ENCODE measurements at regions not wholly inside any gene's neighbourhood (a gene's known extent, or its start where the extent isn't known, plus 50 kb on each side); places are given as distances from the start of the nearest gene placed in this dataset.
"Not testable (repeated sequence)": the region's sequence is repeated elsewhere in the genome, so short reads cannot be mapped to it uniquely, and the experiment has no call there.

GRCh38 chr9:105022545-105022944, 94.6 kb upstream of the ABCA1 start:
- not testable (repeated sequence) for DNase-seq (ENCODE audit: low read depth)

GRCh38 chr9:105023788-105024187, 95.8 kb upstream of the ABCA1 start:
- no peak for DNase-seq (ENCODE audit: low read depth)

GRCh38 chr9:105024529-105024928, 96.6 kb upstream of the ABCA1 start:
- DNase-seq (ENCODE audit: low read depth), result no peak

- peak; percentile 80 for DNase-seq (ENCODE audit: low read depth)
These were observed 98.5 kb upstream of the ABCA1 start for GRCh38 chr9:105026451-105026850.

- no peak for DNase-seq (ENCODE audit: low read depth)
These were observed 99.1 kb upstream of the ABCA1 start for GRCh38 chr9:105027084-105027483.

GRCh38 chr9:105030285-105030684, 102.3 kb upstream of the ABCA1 start:
- no peak for DNase-seq (ENCODE audit: low read depth)

- no peak for DNase-seq (ENCODE audit: low read depth)
These were observed 109.2 kb upstream of the ABCA1 start for GRCh38 chr9:105037139-105037538.

- DNase-seq (ENCODE audit: low read depth), result no peak
These were observed 110.1 kb upstream of the ABCA1 start for GRCh38 chr9:105038051-105038450.

GRCh38 chr9:105039175-105039799, 111.3 kb upstream of the ABCA1 start:
- no peak for DNase-seq (ENCODE audit: low read depth)

GRCh38 chr9:105043370-105043936, 115.5 kb upstream of the ABCA1 start:
- DNase-seq (ENCODE audit: low read depth), result no peak

- no peak for DNase-seq (ENCODE audit: low read depth)
These were observed 116.6 kb upstream of the ABCA1 start for GRCh38 chr9:105044518-105044917.

- peak; percentile 41 for DNase-seq (ENCODE audit: low read depth)
These were observed 119.2 kb upstream of the ABCA1 start for GRCh38 chr9:105046907-105047741.

- DNase-seq (ENCODE audit: low read depth), result peak; percentile 65
These were observed 119.7 kb upstream of the ABCA1 start for GRCh38 chr9:105047742-105048041.

- no peak for DNase-seq (ENCODE audit: low read depth)
These were observed 120.4 kb upstream of the ABCA1 start for GRCh38 chr9:105048331-105048730.

GRCh38 chr9:105050296-105050695, 122.3 kb upstream of the ABCA1 start:
- DNase-seq (ENCODE audit: low read depth), result peak; percentile 37

GRCh38 chr9:105051897-105052296, 123.9 kb upstream of the ABCA1 start:
- DNase-seq (ENCODE audit: low read depth), result no peak

GRCh38 chr9:105052346-105052745, 124.4 kb upstream of the ABCA1 start:
- DNase-seq (ENCODE audit: low read depth), result no peak

GRCh38 chr9:105053209-105053652, 125.3 kb upstream of the ABCA1 start:
- DNase-seq (ENCODE audit: low read depth), result peak; percentile 95

GRCh38 chr9:105054491-105054890, 126.5 kb upstream of the ABCA1 start:
- peak; percentile 85 for DNase-seq (ENCODE audit: low read depth)

- no peak for DNase-seq (ENCODE audit: low read depth)
These were observed 128.0 kb upstream of the ABCA1 start for GRCh38 chr9:105055917-105056316.

GRCh38 chr9:105057551-105057950, 129.6 kb upstream of the ABCA1 start:
- DNase-seq (ENCODE audit: low read depth), result no peak

- peak; percentile 79 for DNase-seq (ENCODE audit: low read depth)
These were observed 131.3 kb upstream of the ABCA1 start for GRCh38 chr9:105059252-105059651.

- DNase-seq (ENCODE audit: low read depth), result no peak
These were observed 134.4 kb upstream of the ABCA1 start for GRCh38 chr9:105062222-105062855.

Data from renal cortical epithelial cell (primary cell).